CMK (cell line): ENCODE measurements at regions not wholly inside any gene's neighbourhood (a gene's known extent, or its start where the extent isn't known, plus 50 kb on each side); places are given as distances from the start of the nearest gene placed in this dataset.

ENCODE experiments used
- DNase-seq: peaks from one replicate; pipeline ENCODE4 v3.0.0-alpha.2; 2010; ENCODE audit warnings: low read depth

DNA sequence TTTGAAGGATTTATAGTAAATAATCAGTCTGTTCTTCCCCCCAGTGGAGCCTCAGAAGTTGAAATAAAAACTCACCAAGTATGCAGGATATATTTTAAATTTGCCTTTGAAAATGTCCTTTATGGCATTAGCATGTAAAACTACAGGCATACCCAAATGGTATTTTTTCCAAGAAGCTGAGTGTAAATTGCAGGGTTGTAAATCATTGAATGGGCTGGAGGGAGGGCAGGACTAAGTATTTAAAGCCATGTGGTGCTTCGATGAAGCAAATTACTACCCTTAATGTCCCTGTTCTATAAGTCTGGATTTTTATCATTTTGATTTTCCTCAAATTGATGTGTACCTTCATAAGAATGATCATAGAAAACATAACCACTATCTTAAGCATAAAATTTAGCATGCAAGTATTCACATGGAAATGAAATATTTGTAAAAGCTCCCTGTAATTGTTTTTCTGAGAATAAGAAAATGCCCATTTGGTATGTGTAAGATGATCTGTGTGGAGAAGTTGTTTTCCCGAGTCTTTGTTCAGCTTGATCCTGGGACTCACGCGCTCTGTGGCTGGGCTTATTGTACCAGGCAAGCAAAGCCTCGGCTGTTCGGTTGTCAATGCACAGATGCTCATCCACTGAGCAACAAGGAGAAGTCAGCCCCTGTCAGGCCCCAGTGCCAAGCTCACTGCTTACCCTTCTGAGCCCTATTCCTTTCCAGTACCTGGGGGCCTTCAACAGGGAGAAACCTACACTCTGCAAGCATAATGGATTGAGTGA lies 66.7 kb downstream of the CD164 start:
- DNase-seq: no peak

DNA sequence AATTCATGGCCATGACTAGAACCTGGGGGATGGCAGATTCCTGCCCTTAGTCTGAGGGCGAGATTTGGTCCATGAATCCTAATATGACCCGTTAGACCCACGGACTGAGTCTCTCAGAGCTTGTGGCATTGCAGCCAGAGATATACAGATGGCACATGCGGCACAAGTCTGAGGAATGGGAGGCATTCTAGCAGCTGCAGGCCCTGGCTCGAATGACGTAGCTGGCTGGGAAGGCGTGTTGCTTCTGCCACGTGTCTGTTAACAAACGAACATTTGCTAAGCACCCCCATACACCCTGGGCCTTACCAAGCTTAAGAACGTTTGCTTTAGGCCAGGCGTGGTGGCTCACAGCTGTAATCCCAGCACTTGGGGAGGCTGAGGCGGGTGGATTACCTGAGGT lies 68.0 kb downstream of the CD164 start:
- DNase-seq: no peak

DNA sequence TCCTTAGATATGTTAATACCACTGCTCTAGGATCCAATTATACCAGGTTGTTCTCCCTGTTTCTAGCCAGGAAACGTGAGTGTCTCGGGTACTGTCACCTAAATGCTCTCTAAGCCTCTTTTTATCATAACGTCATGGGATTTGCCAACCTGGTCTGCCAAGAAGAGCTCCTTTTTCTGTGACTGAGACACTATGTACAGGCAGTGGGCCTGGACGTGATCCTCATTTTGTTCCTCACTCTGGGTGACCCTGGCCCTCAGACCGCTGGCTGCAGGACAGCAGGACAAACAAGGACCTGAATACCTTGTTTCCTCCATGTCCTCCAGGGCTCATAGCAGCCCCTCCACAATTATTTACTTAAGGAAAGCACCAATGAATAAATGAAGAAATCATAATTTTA lies 69.1 kb downstream of the CD164 start:
- DNase-seq: no peak

DNA sequence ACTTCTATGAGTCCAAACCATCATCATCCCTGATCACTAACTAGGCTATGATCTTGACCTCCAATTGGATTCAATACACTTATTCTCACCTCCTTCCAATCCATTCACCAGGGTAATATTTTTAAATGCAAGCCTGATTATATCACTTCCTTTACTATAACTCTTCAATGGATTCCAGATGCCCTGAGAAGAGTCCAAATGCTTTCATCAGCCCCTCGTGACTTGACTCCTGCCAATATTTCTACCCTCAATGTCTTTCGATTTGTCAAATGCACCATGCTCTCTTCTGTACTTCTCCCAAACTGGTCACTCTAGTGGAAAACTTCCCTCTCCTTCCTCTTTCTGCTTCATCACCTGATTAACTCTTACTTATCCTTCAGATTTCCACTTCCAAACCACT lies 70.8 kb downstream of the CD164 start:
- DNase-seq: no peak

DNA sequence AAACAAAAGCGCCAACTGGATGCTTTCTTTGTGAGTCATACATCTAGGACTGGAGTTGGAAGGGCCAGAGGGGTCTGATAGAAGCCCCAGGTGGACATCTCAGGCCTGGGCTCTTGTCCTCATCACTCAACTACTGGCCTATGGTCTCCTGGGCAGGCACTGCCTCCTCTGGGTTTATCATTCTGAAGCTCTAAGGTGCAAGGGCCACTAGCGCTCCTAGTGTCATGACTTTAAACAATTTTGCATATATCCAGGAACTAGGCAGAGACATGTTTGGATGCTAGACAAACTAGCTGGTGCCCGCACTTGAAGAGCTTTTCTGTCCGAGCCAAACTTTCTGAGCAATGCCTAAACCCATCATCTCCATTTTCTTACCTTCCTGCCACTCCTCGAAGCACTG lies 72.3 kb downstream of the CD164 start:
- DNase-seq: no peak

DNA sequence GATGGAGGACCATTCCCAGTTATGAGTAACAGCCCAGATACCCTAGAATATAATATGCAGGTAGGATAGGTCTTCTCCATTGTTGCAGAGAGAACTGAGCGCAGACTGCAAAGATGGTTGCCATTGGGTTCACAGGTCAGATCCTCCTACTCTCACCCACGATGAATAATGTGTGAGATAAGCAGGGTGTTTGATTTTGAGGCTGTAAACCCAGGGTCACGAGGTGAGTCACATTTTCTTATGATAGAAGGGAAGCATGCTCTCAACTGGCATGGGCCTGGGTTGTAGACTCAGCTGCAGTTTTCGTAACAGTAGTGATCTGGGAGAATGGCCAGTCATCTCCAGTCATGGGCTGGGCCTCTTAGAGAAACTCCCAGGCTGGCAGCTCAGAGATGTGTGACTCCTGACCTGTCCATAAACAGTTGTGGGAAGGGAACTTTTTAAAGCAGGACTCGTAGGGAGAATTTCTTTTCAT lies 74.2 kb downstream of the CD164 start:
- no peak for DNase-seq

DNA sequence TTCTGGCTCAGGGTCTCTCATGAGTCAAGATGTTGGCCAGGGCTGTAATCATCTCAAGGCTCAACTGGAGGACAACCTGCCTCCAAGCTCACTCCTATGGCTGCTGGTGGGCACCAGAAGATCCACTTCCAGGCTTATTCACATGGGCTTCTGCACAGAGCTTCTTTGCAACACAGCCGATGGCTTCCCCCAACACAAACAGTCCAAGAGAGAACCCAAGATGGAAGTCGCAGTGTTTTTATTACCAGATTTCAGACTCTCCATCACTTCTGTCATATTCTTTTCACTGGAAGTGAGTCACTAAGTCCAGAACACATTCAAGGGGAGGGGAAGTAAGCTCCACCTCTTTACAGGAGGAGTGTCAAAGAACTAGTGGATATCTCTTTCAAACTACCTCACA lies 75.5 kb downstream of the CD164 start:
- no peak for DNase-seq

DNA sequence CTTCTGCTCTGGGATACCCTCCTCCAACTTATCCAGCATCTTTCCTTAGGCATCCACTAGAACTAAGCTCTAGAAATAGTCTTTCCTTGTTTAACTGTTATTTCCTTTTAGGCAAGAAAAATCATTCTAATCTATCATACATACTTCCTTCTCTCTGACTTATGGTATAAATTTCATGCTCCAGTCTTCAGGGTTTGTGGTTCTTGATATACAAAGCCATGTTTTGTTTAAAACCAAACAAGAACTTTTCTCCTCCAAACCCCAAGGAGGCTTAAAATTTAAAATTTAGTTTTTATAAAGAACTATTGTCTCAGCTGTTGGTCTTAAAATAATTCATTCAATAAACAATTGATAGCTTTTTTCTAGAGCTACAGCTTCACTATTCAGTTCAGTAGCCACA lies 77.2 kb downstream of the CD164 start:
- no peak for DNase-seq

DNA sequence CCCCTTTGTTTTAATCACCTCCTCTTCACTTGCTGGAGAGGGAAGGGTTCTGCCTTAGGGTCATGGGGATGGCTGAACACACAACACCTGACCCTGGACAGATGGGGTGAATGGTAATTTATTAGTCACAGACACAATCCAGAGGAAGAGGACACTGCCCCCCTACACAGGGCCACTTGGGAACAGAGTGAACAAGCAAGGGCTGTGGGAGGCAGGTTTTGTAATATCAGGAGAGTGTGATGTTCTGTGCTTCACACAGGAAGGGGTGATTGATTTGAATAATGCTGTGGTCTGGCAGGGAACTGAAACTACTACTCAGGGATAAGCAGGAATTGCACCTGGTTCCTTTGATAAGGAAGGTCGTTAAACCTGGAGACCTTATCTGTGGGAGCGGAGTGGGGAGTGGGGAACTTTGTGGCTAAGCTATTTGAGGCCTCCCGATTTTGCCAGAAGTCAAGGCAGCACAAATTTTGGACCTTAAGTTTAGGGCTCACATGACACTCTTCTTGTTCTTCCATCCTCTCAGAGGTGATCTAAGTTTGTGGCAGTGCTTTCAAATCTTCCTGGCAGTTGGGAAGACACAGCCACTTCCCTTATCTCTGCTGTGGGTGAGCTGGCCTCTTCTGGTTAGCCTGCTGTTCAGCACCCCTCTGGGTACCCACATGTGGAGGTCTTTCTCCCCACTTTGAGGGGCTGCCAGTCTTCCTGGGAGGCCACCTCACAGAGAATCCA lies 77.8 kb downstream of the CD164 start:
- peak; percentile 99 for DNase-seq

DNA sequence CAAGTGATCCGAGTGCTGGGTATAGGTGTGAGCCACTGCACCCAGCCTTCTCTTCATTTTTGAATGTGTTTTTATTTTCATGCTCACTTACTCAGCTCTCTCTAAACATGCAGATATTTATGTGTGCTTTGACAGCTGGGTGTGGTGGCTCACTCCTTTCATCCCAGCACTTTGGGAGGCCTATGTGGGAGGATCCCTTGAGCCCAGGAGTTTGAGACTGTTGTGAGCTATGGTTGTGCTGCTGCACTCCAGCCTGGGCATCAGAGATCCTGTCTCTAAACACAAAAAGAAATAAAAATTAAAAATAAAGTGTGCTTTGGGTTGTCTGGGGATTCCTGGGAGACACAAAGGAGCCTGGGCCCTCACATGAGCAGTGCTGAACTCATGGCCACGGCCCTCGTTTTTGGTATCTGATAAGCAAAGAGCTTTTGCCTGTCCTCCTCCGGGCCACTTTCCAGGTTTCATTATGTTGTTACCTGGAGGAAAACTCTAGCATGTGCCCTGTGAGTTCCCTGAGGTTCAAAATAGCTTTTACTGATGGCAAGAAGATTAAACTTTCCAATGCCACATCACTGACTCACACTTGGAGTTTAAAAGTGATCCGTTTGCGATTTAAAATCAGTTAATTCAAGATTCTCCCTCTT lies 78.5 kb downstream of the CD164 start:
- DNase-seq: no peak

DNA sequence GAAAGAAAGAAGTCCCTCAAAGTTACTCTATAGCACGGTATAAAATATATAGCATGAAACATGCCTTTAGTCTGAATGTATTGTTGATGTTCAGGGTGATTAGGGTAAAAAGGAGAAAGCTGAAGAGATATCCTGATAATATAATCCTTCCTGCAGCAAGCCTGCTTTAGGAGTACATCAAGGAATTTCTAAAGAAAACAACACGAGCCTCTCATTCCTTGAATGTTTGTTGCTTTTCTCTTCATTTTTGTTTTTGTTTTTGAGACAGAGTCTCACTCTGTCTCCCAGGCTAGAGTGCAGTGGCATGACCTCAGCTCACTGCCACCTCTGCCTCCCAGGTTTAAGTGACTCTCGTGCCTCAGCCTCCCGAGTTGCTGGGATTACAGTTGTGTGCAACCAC lies 79.1 kb downstream of the CD164 start:
- DNase-seq: no peak

DNA sequence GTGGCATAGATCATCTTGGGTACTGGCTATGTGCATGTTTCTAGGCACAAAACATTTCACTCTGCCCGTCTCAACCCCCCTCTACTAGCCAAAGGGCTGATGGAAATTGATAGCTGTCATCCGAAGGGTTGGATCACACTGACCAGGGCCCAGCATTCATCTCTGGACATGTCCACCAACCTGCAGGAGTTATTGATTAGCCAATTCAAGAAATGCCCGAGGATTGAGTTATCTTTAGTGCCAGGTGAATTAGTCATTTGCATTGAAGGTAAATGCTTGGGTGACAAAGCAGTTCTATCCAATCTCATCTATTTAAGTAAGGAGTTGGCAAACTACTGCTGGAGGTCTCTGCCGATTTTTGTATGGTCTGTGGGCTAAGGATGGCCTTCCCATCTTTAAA lies 80.1 kb downstream of the CD164 start:
- DNase-seq: no peak

DNA sequence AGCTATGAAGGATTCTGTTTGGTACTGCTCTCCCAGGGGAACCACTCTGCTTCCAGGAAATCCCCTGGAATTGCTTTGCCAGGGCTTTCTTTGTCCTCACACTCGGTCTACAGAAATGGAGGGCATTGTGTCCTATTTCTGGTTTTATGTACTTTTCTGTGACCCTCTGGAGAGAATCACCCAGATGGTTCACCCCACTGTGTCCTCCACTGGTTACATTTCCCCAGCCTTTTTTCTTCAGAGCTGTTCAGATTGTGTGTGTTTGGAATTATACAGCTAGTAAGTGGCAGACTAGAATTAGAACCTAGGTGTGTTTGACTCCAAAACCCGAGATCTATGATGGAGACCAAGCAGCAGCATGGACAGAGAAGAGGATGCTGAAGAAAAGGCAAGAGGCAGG lies 80.8 kb downstream of the CD164 start:
- no peak for DNase-seq

DNA sequence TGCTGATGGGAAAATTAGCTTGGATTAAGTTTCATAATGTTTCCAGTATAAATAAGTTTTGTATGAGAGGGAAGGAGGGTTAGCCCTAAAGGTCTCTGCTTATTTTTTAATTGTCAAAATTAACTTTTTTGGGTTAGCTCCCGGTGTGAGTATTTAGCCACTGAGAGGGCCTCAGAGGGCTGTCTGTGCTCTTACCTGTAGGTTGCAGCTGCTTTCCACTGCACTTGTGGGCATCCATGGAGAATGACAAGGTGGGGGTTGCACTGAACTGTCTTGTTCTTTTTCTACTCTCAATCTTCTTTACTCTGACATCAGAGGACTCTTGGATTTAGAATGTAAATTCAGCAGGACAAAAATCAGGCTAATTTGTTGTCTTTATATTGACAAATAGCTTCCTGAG lies 81.4 kb downstream of the CD164 start:
- no peak for DNase-seq

DNA sequence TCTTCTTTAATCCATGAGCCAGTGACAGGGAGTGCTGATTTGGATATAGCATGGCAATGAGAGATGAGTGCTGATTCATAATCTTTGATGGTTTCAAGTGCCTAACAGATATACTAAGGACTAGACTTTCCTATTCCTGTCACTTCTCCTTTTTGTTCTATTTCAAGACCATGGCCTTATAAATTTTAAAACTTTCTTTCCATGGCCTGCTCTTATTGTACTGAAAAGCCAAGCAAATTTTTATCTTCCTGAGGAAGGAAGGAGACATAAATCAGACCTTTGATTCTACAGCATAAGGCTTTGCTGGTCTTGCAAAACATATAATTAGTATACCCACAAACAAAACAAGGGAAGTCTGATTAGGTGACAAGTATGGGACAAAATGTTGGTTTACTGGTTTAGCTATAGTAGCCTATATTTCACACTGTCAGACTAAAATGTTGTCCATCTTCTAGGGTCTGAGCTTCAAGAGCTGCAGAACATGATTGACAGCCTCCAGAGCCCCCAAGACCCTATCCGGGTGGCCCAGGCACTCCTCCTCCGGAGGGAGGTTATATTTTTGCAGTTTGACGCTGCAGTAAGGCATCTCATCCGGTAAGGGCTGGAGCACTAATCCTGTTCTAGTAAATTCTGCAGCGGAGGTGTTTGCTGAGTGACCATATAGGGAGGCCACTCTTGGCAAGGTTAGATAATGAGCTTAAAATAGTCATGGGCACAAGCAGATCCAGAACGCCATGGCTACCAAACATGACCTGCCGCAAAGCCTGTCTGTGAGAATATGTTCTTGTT lies 82.3 kb downstream of the CD164 start:
- no peak for DNase-seq

DNA sequence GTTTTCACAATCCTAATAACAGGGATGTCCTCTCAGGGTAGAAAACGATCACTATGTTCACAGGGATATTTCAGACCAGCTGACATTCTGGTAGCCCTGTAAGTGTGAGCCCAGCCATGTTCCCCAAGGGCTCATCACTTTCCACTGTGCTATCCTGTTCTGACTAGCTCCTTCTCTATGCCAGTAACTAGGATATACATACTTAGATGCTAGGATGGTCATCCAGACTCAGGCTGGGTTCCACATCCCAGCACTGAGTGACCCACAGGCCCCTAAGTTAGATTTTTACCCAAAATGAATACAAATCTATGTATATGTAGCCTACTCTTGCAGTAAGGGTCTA lies 83.0 kb downstream of the CD164 start:
- DNase-seq: no peak

DNA sequence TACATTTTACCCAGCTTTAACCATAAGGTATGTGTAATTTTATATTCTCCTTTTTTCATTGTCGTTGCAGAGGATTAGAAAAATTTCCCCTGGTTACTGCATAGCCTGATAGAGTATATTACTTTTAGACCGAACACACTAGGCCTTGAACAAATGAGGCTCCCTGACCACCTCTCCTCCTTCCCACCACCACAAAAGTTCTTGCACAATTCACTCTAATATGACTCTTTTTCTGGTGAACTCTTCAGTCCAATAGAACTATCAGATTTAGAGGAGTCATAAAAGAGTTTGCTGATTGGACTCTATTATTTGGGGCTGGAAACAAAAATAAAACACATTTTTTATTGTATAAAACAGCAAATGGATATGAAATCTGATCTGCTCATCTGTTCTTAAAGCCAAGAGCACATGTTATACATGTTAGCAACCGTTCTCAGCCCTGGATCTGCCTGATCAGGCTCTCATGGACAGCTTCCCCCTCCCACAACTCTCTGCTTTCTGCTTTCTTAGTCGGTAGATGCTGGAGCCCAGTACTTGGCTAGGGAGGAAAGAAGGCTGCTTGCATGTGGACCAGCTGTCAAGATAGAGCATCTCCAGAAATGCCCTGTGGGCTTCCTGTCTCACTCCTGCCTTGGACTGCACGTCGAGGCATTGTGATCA lies 83.5 kb downstream of the CD164 start:
- DNase-seq: no peak

DNA sequence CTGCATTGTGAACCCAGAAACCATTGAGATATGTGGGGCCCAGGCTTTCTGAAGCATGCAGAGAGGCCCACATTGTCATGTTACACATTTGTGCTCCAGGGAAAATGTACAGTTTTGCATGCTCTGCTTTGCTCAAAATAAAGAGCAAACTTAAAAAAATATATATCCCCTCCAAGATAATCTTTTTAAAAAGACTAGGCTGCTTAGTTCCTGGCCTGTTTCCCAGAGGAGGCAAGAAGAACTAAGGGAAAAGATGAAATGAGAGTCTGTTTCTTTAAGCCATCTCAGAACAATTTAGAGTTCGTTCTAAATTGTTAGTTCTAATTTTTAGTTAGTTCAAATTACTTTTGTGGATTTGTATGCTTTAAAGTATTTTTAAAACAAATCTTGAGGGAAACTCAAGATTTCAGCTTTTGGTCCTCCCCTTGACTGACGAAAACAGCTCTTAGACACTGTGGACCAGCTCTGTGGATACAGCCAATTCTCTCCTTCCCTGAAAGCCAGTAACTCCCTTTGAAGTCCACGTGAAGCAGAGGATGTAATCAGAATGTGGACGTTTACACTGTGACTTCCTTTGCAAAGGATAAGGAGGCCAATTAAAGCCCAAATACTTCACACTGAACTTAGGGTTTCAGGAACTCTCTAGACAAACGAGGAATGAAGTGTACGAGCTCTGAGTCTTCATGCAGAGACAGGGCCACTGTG lies 84.7 kb downstream of the CD164 start:
- no peak for DNase-seq

DNA sequence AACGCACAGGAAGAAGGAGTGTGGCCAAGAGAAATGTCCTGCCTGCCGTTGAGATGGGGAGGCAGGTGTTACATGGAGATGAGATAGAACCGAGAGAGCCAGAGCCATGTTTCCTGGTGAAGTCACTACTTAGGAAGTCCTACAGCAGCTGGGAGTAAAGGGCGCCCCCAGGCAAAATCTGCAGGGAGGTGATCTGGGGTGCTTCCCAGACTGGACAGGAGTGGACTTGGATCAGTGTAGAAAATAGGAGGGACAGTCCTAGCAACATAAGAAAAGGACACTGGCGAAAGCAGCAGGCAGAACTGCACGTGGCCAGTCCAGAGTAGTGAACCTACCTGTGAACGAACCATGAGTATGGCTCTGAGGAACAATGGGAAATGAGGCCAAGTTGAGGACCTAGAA lies 85.3 kb downstream of the CD164 start:
- peak; percentile 54 for DNase-seq

DNA sequence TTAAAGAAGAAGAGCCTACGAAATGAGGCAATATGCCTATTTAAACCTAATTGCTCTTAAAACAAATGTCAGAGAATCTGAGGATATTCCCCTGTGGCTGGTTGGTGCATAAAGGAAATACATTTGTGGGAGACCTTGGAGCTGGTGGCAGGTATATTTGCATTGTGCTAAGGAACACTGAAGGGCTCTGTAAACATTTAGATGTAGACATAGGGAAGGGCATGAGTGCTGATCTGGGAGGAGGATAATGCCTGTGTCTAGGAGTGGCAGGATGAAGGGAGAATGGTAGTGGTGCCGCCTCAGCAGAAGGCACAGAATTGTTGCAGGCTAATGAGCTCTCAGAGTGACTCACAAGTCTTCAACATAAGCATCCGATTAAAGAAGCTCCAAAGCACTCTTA lies 85.8 kb downstream of the CD164 start:
- no peak for DNase-seq

DNA sequence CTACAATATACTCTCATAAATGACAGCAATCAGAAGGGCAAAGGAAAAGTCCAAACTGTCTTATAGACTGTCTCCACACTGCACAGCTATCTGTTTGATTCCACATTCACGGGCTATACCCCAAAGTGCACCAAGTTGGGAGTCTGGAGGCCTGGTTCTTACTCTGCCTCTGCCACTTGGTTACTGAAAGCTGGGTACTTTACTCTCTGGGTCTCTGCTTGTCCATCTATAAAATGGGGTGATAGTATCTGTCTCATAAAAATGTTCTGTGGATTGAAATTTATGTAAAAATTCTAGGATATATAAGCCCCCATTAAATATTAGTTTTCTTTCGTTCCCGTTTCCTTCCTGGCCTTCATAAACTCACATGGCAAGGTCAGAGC lies 86.5 kb downstream of the CD164 start:
- DNase-seq: no peak
